HL-60/S4 treated with phorbol 12-myristate 13-acetate at 8.2 ng/mL for 4 days and 3 days (cell line): ENCODE measurements at regions not wholly inside any gene's neighbourhood (a gene's known extent, or its start where the extent isn't known, plus 50 kb on each side); places are given as distances from the start of the nearest gene placed in this dataset.
"Not testable (repeated sequence)": the region's sequence is repeated elsewhere in the genome, so short reads cannot be mapped to it uniquely, and the experiment has no call there.

Experiments used
- in situ Hi-C: fragments of 300-500 bp; cut with MboI; formaldehyde crosslinking; loops from 2 replicates; pipeline ENCODE4 v1.15.0; 2022; ENCODE audit warnings: low sequenced_read_pairs

DNA sequence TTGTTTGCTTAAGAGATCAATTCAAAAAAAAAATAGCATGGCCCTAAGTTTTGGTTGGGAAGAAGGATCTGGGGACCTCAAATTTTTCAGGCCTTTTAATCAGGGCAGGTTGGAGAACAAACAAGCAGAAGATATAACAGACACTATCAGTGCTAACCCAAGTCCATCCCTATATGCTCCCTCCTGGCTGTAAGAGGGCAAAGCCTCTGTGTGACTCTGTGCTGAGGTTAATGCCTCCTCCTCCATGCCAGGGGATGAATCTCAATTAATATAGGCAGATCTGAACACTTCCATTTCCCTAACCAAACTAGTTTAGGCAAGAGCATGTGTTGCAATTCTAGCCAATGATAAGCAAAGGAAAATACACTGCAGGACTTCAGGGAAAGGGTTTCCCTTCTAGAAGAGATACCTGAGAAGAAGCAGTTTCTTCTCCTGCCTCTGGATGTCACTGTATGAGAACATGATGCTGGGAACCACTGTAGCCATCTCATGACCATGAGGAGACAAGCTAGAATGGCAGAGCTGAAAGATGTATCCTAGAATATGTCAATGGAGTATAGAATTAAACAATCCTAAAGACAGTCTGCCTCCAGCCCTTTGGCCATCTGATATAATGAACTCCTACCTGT is 76.0 kb downstream of the CHD9NB start:
- in situ Hi-C loops = no loop called here

DNA sequence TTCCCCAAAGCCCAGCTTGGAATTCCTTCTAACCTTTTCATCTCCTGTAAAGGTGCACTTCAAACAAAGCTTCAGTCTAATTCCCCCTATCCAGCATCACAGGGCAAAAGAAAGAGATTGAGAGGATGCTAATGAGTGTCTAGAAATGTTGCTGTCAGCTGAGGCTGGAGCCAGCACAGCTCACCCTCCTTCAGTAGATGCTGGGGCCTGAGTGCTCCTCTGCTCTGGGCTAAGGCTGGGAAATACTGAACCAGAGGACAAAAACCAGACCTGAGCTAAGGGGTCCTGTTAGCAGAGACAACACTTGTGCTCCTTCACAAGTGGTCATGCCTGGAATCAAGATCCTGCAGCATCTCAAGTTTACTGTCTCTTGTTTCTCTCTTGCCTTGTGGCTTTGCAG is 85.0 kb downstream of the CHD9NB start:
- in situ Hi-C loops = no loop called here

GRCh38 chr16:52964290-52964689 is 88.4 kb downstream of the CHD9NB start:
- in situ Hi-C loops = no loop called here

- in situ Hi-C loops = no loop called here
These were observed 88.8 kb downstream of the CHD9NB start for GRCh38 chr16:52963855-52964242.

DNA sequence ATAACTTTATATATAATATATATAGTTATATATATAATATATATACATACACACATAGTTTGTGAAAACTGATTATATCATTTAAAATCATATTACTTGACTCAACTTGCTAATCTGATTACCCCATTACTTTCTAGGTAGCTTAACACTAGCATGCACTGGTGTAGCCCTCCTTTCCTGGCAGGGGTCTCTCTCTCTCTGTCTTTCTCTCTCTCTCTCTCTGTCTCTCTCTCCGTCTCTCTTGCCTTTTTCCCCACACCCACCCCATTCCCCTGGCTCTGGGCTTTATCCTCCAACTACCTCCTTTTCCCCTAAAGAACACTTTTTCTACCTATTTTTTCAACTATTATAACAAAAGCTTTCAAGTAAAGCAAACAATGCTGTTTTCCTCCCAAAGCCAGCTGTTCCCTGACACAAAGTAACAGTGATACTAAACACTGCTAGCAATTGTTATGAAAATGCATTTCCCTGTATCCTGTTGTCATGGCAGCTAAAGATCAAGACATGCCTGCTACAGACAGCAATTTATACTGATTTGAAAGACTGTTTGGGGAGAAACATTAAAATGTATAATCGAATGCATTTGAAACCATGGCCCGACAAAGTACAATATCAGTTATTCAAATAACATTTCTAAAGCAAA is 89.4 kb downstream of the CHD9NB start:
- in situ Hi-C loops = no loop called here

DNA sequence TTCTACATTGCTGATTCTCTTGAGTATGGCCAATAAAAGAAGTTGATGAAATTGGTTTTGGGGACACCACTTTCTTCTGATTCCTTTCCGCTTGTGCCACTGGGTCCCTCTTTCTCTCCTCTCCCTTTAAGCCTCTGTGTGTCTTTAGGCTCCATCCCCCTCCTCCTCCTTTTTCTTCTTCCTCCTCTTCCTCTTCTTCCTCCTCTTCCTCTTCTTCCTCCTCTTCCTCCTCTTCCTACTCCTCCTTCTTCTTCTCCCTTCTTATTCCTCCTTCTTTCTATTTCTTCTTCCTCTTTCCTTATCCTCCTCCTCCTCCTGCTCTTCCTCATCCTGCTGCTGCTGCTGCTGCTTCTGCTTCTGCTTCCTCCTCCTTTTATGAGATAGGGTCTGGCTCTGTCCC is 93.7 kb downstream of the CHD9NB start:
- in situ Hi-C loops = no loop called here

DNA sequence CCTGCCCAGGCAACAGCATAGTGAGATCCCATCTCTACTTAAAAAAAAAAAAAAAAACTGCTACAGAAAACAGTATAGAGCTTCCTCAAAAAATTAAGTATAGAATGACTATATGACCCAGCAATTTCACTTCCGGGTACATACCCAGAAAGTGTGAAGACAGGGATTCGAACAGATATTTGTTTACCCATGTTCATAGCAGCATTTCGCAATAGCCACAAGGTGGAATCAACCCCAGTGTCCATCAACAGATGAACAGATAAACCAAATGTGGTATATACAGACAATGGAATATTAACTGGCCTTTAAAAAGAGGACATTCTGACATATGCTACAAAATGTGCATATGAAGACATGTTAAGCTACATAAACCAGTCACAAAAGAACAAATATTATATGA is 95.5 kb downstream of the CHD9NB start:
- in situ Hi-C loops = no loop called here

DNA sequence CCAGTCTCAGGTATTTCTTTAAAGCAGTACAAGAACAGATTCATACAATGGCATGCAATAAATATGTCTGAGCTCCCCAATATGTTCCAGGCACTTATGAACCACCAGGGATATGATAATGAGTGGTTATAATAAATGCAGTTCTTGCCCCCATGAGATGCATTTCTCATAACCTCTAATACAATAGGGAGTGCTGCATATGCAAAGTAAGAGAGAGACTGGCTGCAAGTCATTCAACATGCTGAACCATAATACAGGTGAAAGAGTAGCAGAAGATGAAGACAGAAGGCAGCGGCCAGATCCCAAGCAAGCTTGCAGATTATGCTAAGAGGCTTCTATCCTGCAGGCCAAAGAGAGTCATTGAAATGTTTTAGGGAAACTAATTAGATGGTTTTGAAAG is 96.7 kb downstream of the CHD9NB start:
- in situ Hi-C loops = no loop called here

DNA sequence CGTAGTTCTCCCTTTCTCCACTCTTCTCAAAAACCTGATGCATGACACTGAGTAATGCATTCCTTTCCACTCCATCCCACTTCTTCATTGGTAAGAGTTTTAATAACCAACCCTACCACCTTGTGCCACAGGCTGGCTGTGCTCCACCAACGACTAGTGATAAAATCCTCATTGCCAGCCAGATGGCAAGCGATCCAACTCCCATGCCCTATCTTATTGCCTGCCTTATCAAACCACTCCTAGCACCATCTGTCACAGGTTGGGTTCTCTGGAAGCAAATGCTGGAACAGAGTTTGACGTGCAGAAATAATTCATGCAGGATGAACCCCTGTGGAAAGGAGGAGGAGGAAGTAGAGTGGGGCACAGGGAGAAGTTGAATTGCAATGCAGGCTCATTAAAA is 99.5 kb downstream of the CHD9NB start:
- in situ Hi-C loops = no loop called here

DNA sequence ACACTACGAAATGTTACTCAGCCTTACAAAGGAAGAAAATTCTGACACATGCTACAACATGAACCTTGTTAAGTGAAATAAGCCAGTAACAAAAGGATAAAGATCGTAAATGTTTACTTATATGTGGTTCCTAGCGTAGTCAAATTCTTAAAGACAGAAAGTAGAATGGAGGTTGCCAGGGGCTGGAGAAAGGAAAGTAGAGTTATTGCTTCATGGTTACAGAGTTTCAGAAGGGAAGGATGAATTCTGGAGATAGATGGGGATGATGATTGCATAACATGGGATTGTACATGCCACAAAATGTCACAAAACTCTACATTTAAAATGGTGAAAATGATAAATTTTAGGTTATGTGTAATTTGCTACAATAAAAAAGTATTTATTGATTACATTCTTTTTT is 103.8 kb downstream of the CHD9NB start:
- in situ Hi-C loops = no loop called here

GRCh38 chr16:52932321-52932720 is 120.4 kb downstream of the CHD9NB start:
- in situ Hi-C loops = no loop called here

- in situ Hi-C loops = no loop called here
These were observed 123.0 kb downstream of the CHD9NB start for GRCh38 chr16:52929478-52930400.

DNA sequence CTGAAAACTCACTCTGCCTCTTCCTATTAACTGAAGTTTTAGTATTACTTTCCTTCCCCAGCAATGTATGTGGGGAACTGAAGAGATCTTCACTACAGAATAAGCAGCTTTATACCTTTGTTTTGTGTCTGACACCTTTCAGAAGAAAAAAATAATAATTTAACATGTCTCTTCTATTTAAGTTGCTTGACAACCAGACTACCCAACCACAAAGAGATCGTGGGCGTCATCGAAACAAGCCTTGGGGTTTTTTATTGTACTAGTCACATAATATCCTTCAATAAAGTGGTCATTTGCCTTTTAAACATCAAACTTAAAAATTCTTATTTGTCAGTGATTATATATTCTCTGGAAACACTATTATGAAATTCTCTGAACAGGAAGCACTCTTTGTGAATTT is 123.7 kb downstream of the CHD9NB start:
- in situ Hi-C loops = no loop called here

- in situ Hi-C loops = no loop called here
These were observed 127.6 kb downstream of the CHD9NB start for GRCh38 chr16:52925143-52925542.

- in situ Hi-C loops = no loop called here
These were observed 128.5 kb downstream of the CHD9NB start for GRCh38 chr16:52924162-52924561.

GRCh38 chr16:52921104-52921503 is 131.6 kb downstream of the CHD9NB start:
- in situ Hi-C loops = no loop called here

DNA sequence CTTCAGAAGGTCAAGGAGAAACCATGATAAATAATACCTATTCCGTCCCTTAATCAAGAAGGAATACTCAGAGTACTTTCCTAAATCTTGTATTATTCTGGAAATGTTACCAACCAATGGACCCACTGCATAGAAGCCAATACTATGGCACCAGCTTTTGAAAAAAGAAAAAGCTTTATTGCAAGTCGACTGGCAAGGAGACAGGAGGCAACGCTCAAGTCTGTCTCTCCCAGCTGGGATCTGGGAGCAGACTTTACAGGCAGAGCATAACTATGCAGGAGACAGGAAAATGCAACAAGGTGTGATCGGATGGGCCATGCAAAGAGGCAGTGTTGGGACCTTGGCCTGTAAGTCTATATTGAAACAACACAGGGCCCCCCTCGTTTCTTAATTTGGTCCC is 132.4 kb downstream of the CHD9NB start:
- in situ Hi-C loops = no loop called here

GRCh38 chr16:52914428-52914827 is 138.3 kb downstream of the CHD9NB start:
- in situ Hi-C loops = no loop called here

DNA sequence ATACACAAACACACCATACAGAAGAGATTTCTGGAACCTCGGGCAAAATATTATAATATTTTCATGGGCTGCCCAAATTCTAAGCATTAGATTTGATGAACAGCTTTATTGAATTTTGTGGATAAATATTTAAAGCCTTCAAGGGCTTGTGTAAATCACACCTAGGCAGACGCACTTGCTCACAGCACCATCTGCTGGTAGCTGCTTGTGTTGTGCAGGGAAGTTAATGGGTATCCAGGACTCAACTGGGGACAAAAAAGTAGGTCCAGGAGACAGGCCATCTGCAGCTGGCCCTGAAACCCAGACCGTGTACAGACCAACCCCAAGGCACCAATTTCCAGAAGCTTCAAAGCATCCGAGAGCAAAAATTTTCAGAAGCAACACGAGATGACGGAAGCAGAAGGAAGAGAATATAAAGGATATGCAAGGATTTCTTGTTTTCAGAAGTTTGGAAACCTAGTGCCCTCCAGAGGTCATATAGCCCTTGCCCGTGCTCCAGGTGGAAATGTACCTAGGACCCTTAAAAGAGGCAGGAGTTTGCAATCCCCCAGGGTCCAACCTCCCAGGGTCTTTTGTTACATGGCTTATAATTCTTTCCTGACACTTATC is 140.0 kb downstream of the CHD9NB start:
- in situ Hi-C loops = no loop called here

GRCh38 chr16:52908057-52908456 is 144.6 kb downstream of the CHD9NB start:
- in situ Hi-C loops = not testable (repeated sequence)

- in situ Hi-C loops = no loop called here
These were observed 146.4 kb downstream of the CHD9NB start for GRCh38 chr16:52906281-52906680.
